Renal pelvis (tissue), 1 donor: ENCODE measurements at regions not wholly inside any gene's neighbourhood (a gene's known extent, or its start where the extent isn't known, plus 50 kb on each side); places are given as distances from the start of the nearest gene placed in this dataset.
"Not testable (repeated sequence)": the region's sequence is repeated elsewhere in the genome, so short reads cannot be mapped to it uniquely, and the experiment has no call there.

Source experiments
- DNase-seq: peaks from one replicate; pipeline ENCODE4 v3.0.0-alpha.2; 2013

DNA sequence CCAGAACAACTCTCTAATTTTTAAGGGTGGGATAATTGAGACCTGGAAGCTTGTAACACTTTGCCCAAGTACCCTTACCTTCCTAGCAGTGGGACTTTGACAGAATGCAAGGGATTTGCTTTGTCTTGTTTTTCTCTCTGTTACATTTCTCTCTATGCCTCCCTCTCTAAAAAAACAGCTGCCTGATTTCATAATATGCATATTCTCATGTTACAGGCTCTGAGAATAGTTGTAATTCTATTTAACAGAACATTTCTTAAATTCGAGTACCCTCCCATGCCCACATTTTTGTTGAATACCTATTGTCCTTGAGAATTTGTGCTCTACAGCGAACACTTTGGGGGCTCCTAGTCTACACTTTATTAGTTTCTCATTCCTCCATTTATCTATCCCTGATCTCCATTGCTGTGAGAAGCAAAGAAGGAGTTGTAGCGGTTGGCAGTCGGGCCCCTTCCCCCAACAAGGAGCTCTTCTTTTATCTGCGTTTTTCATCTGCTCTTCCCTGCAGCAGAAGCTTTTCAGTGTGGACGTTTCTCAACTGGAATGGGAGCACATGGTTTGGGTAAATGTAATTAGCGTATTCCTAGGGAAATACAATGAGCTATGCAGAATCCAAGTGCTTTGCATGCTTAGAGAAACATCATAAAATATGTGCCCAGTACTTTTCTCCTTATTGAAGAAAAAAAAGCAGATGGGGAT, 117.7 kb upstream of the CCDC90B start:
- no peak for DNase-seq

DNA sequence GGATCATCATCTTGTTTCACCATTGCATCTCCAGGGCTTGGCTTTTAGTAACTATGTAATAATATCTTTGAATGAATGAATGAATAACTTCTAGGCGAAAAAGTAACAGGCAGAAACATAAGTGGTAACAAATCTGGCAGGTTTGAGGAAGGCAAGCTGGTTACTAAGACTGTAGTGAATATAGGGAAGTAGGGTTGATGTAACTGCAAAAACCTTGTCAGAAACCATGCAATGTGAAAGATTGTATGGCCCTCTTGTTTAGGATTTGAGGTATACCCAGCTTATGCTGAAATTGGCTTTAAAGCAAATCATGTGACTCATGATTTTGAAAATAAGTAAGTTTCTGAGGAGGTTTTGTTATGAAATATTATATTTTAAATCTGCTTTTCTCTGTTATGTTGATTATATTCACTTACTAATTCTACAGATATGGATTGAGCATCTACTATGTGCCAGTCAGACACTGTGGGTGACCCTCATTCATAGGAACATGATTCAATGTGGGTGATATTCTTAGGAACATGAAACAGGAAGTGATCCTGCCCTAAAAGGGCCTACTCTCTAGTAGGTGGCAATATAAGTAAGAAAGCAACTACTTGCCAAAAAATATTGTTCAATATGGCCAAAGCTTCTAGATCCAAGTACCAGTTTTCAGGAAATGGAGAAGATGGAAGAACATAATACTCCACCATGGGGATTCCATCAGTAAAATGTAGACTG, 115.5 kb upstream of the CCDC90B start:
- DNase-seq = no peak

DNA sequence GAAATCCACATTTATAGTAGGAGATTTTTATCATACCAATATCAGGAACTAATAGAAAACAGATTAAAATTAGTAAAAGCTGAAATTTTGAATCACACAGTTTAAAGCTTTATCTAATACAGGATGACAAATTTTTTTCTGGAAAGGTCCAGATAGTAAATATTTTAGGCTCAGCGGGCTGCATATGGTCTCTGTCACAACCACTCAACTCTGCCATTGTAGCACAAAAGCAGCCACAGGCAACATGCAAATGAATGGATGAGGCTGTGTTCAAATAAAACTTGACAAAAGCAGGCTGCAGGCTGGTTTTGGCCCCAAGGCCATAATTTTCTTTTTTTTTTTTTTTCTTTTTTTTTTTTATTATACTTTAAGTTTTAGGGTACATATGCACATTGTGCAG, 108.2 kb upstream of the CCDC90B start:
- DNase-seq = no peak

- no peak for DNase-seq
These were observed 106.4 kb upstream of the CCDC90B start for GRCh38 chr11:83392556-83392955.

DNA sequence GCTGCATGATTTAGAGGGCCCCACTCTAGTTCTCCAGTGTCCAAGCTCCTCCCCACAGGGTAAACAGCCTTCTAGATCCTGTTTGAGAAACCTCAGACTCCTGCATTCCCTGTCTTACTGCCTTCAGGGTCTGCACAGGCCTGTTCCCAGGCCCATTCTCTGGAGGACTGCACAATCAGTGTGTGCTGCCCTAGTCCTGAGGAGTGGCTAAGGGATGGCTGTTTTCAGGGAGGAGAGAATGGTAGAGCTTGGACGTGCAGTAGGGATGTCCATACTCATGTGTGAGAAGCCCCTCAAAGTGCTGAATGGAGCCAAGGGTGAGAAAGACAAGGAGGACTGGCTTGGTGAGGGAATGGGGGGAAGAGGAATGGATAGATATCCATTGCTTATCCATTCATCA, 103.8 kb upstream of the CCDC90B start:
- DNase-seq = no peak

DNA sequence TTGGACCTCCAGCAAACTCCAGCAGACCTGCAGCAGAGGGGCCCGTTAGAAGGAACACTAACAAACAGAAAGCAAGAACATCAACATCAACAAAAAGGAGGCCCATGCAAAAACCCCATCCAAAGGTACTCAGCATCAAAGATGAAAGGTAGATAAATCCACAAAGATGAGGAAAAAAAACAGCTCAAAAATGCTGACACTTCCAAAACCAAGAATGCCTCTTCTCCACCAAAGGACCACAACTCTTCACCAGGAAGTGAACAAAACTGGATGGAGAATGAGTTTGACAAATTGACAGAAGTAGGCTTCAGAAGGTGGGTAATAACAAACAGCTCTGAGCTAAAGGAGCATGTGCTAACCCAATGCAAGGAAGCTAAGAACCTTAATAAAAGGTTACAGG, 97.7 kb upstream of the CCDC90B start:
- DNase-seq = not testable (repeated sequence)

DNA sequence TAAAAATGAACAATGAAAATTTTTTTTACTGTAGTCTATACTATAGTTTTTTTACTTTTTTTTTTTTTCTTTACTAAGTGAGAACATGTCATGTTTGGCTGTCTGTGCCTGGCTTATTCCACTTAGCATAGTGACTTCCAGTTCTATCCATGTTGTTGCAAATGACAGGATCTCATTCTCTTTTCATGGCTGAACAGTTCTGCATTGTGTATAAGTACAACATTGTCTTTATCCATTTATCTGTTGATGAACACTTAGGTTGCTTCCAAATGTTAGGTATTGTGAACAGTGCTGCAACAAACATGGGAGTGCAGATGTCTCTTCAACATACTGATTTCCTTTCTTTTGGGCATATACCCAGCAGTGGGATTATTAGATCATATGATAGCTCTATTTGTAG, 88.1 kb upstream of the CCDC90B start:
- DNase-seq = no peak

DNA sequence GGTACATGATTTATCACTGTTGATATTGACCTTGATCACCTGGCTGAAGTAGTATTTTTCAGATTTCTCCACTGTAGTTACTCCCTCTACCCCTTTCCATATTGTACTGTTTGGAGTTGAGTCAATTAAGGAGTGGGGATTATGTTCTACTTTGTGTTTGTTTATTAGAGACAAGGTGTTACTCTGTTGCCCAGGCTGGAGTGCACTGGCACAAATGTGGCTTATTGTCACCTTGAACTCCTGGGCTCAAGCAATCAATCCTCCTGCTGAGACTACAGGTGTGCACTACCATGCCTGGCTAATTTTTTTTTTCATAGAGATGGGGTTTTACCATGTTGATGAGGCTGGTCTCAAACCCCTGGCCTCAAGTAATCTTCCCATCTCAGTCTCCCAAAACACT, 85.3 kb upstream of the CCDC90B start:
- DNase-seq = no peak

GRCh38 chr11:83367745-83368144, 81.6 kb upstream of the CCDC90B start:
- no peak for DNase-seq

GRCh38 chr11:83364500-83365045, 78.4 kb upstream of the CCDC90B start:
- no peak for DNase-seq

DNA sequence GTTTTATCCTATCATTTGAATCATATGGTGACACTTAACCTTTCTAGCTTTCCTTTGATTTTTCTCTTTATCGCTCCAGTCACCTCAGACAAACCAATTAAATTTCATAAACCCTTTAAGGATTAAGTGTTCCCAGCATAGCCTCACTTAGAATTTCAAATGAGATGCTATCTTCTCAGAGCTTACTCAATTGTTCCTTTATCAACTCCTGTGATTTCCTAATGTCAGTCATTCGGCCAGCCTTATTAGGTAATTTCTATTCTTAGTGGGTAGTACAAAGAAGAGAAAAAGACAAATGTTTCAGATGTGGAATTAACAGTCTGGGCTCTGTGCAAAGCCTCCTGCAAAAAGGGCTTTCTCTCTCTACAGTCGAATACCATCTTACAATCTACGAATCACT, 77.1 kb upstream of the CCDC90B start:
- no peak for DNase-seq

DNA sequence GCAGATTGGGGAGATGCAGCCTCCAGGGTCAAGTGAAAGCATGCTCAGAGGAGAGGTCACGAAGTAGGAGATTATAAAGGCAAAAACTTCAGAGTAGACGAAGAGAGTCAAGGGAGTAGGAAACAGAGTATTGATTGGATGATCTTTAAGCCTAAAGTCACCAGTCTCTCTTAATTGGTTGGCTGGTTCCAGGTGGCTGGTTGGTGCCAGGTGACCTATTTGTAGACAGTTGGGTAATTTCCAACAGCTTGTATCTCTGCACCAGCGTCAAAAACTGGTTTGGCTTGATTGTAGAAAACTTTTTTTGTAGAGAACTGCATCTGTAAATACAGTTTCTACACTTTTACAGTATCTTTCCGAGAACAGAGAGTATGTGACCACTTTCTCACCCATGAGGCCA, 75.7 kb upstream of the CCDC90B start:
- no peak for DNase-seq

GRCh38 chr11:83355391-83355790, 69.2 kb upstream of the CCDC90B start:
- DNase-seq = no peak

- no peak for DNase-seq
These were observed 64.0 kb upstream of the CCDC90B start for GRCh38 chr11:83350187-83350586.

GRCh38 chr11:83349296-83349695, 63.1 kb upstream of the CCDC90B start:
- DNase-seq = peak; percentile 33

- DNase-seq = not testable (repeated sequence)
These were observed 60.5 kb upstream of the CCDC90B start for GRCh38 chr11:83346706-83347105.

- not testable (repeated sequence) for DNase-seq
These were observed 58.4 kb upstream of the CCDC90B start for GRCh38 chr11:83344521-83344920.

DNA sequence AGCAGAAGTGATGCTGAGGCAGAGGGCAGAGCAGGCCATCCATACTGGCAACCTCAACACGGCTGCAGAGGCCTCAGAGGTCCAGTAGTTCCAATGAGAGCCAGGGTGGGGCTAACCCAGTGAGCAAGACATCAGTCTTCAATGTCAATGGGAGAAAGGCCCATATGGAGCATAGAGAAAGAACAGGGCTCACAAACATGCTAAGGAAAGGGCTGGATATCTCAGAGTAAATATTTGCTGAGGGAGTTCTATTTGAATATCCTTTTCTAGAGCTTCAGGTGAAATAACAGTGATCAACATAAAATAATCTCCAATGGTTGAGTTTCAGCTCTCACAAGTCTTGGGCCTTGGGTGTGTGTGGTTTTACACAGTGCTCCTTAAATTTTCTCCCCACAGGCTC, 50.8 kb upstream of the CCDC90B start:
- DNase-seq = no peak
